ENCODE measurements at regions not wholly inside any gene's neighbourhood (a gene's known extent, or its start where the extent isn't known, plus 50 kb on each side); places are given as distances from the start of the nearest gene placed in this dataset.

GRCh38 chr3:102529452-102529851 is 94.6 kb downstream of the ZPLD1 start:
- DNase-seq (ENCODE audit: low read depth) = peak; percentile 54

- peak; percentile 52 for DNase-seq (ENCODE audit: low read depth)
These were observed 95.8 kb downstream of the ZPLD1 start for GRCh38 chr3:102530415-102531181.

- DNase-seq (ENCODE audit: low read depth) = no peak
These were observed 96.9 kb downstream of the ZPLD1 start for GRCh38 chr3:102531686-102532085.

- DNase-seq (ENCODE audit: low read depth) = no peak
These were observed 98.1 kb downstream of the ZPLD1 start for GRCh38 chr3:102532901-102533300.

- DNase-seq (ENCODE audit: low read depth) = no peak
These were observed 99.0 kb downstream of the ZPLD1 start for GRCh38 chr3:102533784-102534183.

GRCh38 chr3:102536456-102536855 is 101.6 kb downstream of the ZPLD1 start:
- peak; percentile 55 for DNase-seq (ENCODE audit: low read depth)

GRCh38 chr3:102537123-102537522 is 102.3 kb downstream of the ZPLD1 start:
- no peak for DNase-seq (ENCODE audit: low read depth)

GRCh38 chr3:102544741-102545140 is 109.9 kb downstream of the ZPLD1 start:
- DNase-seq (ENCODE audit: low read depth) = no peak

- DNase-seq (ENCODE audit: low read depth) = no peak
These were observed 110.5 kb downstream of the ZPLD1 start for GRCh38 chr3:102545276-102545675.

- DNase-seq (ENCODE audit: low read depth) = no peak
These were observed 119.1 kb downstream of the ZPLD1 start for GRCh38 chr3:102553876-102554275.

GRCh38 chr3:102570511-102570910 is 135.7 kb downstream of the ZPLD1 start:
- DNase-seq (ENCODE audit: low read depth) = no peak

- DNase-seq (ENCODE audit: low read depth) = no peak
These were observed 136.2 kb downstream of the ZPLD1 start for GRCh38 chr3:102571006-102571405.

- DNase-seq (ENCODE audit: low read depth) = no peak
These were observed 137.0 kb downstream of the ZPLD1 start for GRCh38 chr3:102571720-102572384.

- DNase-seq (ENCODE audit: low read depth) = no peak
These were observed 138.7 kb downstream of the ZPLD1 start for GRCh38 chr3:102573483-102574028.

- no peak for DNase-seq (ENCODE audit: low read depth)
These were observed 139.5 kb downstream of the ZPLD1 start for GRCh38 chr3:102574355-102574754.

GRCh38 chr3:102576651-102577050 is 141.8 kb downstream of the ZPLD1 start:
- no peak for DNase-seq (ENCODE audit: low read depth)

- DNase-seq (ENCODE audit: low read depth) = no peak
These were observed 142.4 kb downstream of the ZPLD1 start for GRCh38 chr3:102577082-102577789.

- DNase-seq (ENCODE audit: low read depth) = no peak
These were observed 145.9 kb downstream of the ZPLD1 start for GRCh38 chr3:102580760-102581159.

- DNase-seq (ENCODE audit: low read depth) = no peak
These were observed 151.7 kb downstream of the ZPLD1 start for GRCh38 chr3:102586485-102586884.

GRCh38 chr3:102593812-102594602 is 159.2 kb downstream of the ZPLD1 start:
- no peak for DNase-seq (ENCODE audit: low read depth)

- DNase-seq (ENCODE audit: low read depth) = no peak
These were observed 160.2 kb downstream of the ZPLD1 start for GRCh38 chr3:102595057-102595456.
